ENCODE measurements at regions not wholly inside any gene's neighbourhood (a gene's known extent, or its start where the extent isn't known, plus 50 kb on each side); places are given as distances from the start of the nearest gene placed in this dataset.
"Not testable (repeated sequence)": the region's sequence is repeated elsewhere in the genome, so short reads cannot be mapped to it uniquely, and the experiment has no call there.

DNA sequence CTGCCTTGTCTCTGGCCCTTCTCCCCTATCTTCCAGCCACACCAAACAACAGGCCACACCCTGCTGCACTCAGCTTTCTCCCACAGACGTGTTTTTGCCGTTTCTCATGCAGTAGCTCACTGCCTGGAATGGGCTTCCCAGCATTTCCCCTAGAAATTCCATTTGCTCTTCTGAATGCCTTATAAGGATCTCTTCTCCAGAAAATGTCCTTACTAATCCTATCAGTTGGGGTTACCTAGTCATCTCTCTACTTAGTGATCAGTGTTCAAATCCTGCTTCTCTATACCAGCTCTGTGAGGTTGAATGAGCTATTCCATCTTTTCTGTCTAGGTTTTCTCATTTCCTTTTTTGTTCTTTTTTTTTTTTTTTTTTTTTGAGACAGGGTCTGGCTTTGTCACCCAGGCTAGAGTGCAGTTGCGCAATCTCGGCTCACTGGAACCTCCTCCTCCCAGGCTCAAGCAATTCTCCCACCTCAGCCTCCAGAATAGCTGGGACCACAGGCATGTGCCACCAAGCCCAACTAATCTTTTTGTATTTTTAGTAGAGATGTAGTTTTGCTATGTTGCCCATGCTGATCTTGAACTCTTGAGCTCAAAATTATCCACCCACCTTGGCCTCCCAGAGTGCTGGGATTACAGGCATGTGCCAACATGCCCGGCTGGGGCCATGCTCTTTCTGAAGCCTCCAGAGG lies 98.2 kb upstream of the CHD2 start:
- intact Hi-C loops (cut with micrococcal nuclease; ENCODE audit: unreplicated experiment), result no loop called here
- TF ChIP-seq, protein P1, sequence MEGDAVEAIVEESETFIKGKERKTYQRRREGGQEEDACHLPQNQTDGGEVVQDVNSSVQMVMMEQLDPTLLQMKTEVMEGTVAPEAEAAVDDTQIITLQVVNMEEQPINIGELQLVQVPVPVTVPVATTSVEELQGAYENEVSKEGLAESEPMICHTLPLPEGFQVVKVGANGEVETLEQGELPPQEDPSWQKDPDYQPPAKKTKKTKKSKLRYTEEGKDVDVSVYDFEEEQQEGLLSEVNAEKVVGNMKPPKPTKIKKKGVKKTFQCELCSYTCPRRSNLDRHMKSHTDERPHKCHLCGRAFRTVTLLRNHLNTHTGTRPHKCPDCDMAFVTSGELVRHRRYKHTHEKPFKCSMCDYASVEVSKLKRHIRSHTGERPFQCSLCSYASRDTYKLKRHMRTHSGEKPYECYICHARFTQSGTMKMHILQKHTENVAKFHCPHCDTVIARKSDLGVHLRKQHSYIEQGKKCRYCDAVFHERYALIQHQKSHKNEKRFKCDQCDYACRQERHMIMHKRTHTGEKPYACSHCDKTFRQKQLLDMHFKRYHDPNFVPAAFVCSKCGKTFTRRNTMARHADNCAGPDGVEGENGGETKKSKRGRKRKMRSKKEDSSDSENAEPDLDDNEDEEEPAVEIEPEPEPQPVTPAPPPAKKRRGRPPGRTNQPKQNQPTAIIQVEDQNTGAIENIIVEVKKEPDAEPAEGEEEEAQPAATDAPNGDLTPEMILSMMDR (IDR thresholded peaks at IDR 0.05; ENCODE audit: unreplicated experiment), result no peak
- DNase-seq, result peak; percentile 34
- peaks cover 35% of the 10 kb centered on the region for H3K4me1 Mint-ChIP-seq (ENCODE audit: low read depth, unreplicated experiment)
- H3K4me3 Mint-ChIP-seq (ENCODE audit: low read depth, unreplicated experiment), result no peak overlapping the region
- BruUV-seq (replicated peaks), result no TSS peak
- H3K9me3 Mint-ChIP-seq (ENCODE audit: low read depth, unreplicated experiment), result no peaks in the 10 kb centered on the region
- CTCF ChIA-PET, result interaction anchor here (0.6 to 0.7 kb wide), 3 partner anchors 9 to 374 kb away, joined by 4 to 12 read pairs (median 5); no protein-coding TSS in a partner anchor
- H3K27me3 Mint-ChIP-seq (ENCODE audit: unreplicated experiment), result no peaks in the 10 kb centered on the region
- H3K27ac Mint-ChIP-seq (ENCODE audit: unreplicated experiment), result peak overlapping the region; percentile 38
- peaks cover 26% of the 10 kb centered on the region for H3K36me3 Mint-ChIP-seq (ENCODE audit: insufficient read depth, unreplicated experiment)

DNA sequence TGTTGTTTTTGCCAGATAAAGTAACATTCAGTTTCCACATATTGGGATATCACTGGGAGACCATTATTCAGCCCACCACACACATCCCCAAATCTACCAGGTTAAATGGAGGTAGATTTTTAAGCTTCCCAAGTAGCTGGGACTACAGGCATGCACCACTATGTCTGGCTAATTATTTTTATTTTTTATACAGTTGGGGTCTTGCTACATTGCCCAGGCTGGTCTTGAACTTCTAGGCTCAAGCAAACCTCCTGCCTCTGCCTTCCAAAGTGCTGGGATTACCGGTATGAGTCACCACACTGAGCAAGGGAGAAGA lies 96.6 kb upstream of the CHD2 start:
- H3K36me3 Mint-ChIP-seq (ENCODE audit: insufficient read depth, unreplicated experiment), result peaks cover 33% of the 10 kb centered on the region

DNA sequence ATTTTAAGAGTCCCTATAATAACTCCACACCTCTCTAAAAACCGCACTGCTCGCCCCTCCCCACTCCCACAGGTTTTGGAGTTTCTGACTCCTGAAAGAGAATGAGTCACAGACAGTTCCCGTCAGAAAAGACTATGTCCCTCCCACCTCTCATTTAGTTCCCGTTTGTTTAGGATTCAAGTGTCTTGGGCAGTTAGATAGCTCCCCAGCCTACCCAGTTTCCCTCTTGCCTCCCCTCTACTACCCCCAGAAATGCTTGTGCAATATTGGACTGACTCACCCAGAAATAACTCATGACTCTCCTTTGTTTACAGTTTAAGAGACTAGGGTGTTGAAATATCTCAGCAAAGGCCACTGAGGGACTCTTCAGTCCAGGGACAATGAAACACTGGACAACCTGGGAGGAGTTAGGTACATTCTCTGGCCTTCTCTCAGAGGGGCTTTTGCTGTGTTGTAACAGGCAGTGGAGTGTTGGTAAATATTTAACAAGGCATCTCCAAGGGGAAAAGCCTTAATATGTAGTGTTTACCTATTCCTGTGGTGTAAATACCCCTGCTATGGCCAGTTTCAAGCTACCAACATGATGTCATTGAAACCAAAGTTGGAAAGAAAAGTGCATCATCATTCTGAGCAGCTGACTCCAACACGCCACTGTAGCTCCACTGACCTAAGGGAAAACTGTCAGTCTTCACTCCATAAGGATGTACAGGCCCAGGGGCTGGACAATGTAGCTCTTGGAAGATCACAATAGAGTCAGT lies 96.1 kb upstream of the CHD2 start:
- BruUV-seq (replicated peaks), result no TSS peak
- peak overlapping the region; percentile 17 for H3K4me3 Mint-ChIP-seq (ENCODE audit: low read depth, unreplicated experiment)
- TF ChIP-seq, protein P1 (IDR thresholded peaks at IDR 0.05; ENCODE audit: unreplicated experiment), result no peak
- no peaks in the 10 kb centered on the region for H3K27me3 Mint-ChIP-seq (ENCODE audit: unreplicated experiment)
- intact Hi-C loops (cut with micrococcal nuclease; ENCODE audit: unreplicated experiment), result loop anchor here (1.0 kb wide), 1 partner anchor 113 kb away; no protein-coding TSS in a partner anchor
- CTCF ChIA-PET, result interaction anchor here (0.6 to 1.5 kb wide), 15 partner anchors 27 to 1316 kb away, joined by 3 to 12 read pairs (median 4); partner anchors contain the start of gene CHD2
- no peaks in the 10 kb centered on the region for H3K9me3 Mint-ChIP-seq (ENCODE audit: low read depth, unreplicated experiment)
- DNase-seq, result peak; percentile 95
- peaks cover 34% of the 10 kb centered on the region for H3K4me1 Mint-ChIP-seq (ENCODE audit: low read depth, unreplicated experiment)
- peaks cover 39% of the 10 kb centered on the region for H3K36me3 Mint-ChIP-seq (ENCODE audit: insufficient read depth, unreplicated experiment)
- peak overlapping the region; percentile 88 for H3K27ac Mint-ChIP-seq (ENCODE audit: unreplicated experiment)

More for the DNA sequence above, 96.6 kb upstream of the CHD2 start:
- no peak for DNase-seq
- Mint-ChIP-seq H3K27me3 (ENCODE audit: unreplicated experiment) (no peaks in the 10 kb centered on the region), H3K27ac (ENCODE audit: unreplicated experiment) (peak overlapping the region; percentile 88), H3K4me1 (ENCODE audit: low read depth, unreplicated experiment) (peaks cover 34% of the 10 kb centered on the region), H3K9me3 (ENCODE audit: low read depth, unreplicated experiment) (no peaks in the 10 kb centered on the region), H3K4me3 (ENCODE audit: low read depth, unreplicated experiment) (peak overlapping the region; percentile 17)
- TF ChIP-seq, protein P1 (IDR thresholded peaks at IDR 0.05; ENCODE audit: unreplicated experiment), result no peak
- intact Hi-C loops (cut with micrococcal nuclease; ENCODE audit: unreplicated experiment), result no loop called here
- CTCF ChIA-PET, result interaction anchor here (0.6 to 1.5 kb wide), 11 partner anchors 28 to 118 kb away, joined by 3 to 12 read pairs (median 5); partner anchors contain the start of gene CHD2
- no TSS peak for BruUV-seq (replicated peaks)

DNA sequence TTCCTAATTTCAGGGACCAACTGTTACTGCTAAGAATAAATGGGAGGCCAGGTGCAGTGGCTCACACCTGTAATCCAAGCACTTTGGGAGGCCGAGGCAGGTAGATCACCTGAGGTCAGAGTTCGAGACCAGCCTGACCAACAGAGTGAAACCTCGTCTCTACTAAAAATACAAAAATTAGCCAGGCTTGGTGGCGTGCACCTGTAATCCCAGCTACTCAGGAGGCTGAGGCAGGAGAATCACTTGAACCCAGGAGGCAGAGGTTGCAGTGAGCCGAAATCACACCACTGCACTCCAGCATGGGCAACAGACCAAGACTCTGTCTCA lies 95.6 kb upstream of the CHD2 start:
- intact Hi-C loops (cut with micrococcal nuclease; ENCODE audit: unreplicated experiment), result loop anchor here (1.0 kb wide), 1 partner anchor 113 kb away; no protein-coding TSS in a partner anchor
- H3K36me3 Mint-ChIP-seq (ENCODE audit: insufficient read depth, unreplicated experiment), result peaks cover 44% of the 10 kb centered on the region
- not testable (repeated sequence) for H3K9me3 Mint-ChIP-seq (ENCODE audit: low read depth, unreplicated experiment); DNase-seq; H3K27me3 Mint-ChIP-seq (ENCODE audit: unreplicated experiment)
- H3K4me3 Mint-ChIP-seq (ENCODE audit: low read depth, unreplicated experiment), result peak overlapping the region; percentile 17
- peak overlapping the region; percentile 88 for H3K27ac Mint-ChIP-seq (ENCODE audit: unreplicated experiment)
- TSS peak; percentile 37 for BruUV-seq (replicated peaks)
- CTCF ChIA-PET, result interaction anchor here (0.9 to 1.5 kb wide), 11 partner anchors 35 to 1316 kb away, joined by 3 to 12 read pairs (median 4); no protein-coding TSS in a partner anchor
- peaks cover 34% of the 10 kb centered on the region for H3K4me1 Mint-ChIP-seq (ENCODE audit: low read depth, unreplicated experiment)

Data from Calu3 (cell line).